SU-DHL-6 (cell line): ENCODE measurements at regions not wholly inside any gene's neighbourhood (a gene's known extent, or its start where the extent isn't known, plus 50 kb on each side); places are given as distances from the start of the nearest gene placed in this dataset.

Source experiments
- EZH2phosphoT487 ChIP-seq: fragments of 200-600 bp; sonication (generic), shearing (Covaris generic); conservative IDR thresholded peaks from 2 replicates; pipeline ENCODE4 v1.6.1; 2018; ENCODE audit warnings: mild to moderate bottlenecking, antibody characterized with exemption, low read length, moderate library complexity, mixed read lengths
- TF ChIP-seq, protein P1 (sequence below): fragments of 200-600 bp; sonication (generic); IDR thresholded peaks from one replicate; pipeline ENCODE4 v1.5.1; 2017; ENCODE audit warnings: antibody characterized with exemption, mild to moderate bottlenecking, low read length, moderate library complexity; ENCODE audit not compliant: insufficient read depth, poor library complexity, severe bottlenecking

GRCh38 chr4:171353535-171353934 lies 459.7 kb upstream of the GALNTL6 start:
- TF ChIP-seq, protein P1, sequence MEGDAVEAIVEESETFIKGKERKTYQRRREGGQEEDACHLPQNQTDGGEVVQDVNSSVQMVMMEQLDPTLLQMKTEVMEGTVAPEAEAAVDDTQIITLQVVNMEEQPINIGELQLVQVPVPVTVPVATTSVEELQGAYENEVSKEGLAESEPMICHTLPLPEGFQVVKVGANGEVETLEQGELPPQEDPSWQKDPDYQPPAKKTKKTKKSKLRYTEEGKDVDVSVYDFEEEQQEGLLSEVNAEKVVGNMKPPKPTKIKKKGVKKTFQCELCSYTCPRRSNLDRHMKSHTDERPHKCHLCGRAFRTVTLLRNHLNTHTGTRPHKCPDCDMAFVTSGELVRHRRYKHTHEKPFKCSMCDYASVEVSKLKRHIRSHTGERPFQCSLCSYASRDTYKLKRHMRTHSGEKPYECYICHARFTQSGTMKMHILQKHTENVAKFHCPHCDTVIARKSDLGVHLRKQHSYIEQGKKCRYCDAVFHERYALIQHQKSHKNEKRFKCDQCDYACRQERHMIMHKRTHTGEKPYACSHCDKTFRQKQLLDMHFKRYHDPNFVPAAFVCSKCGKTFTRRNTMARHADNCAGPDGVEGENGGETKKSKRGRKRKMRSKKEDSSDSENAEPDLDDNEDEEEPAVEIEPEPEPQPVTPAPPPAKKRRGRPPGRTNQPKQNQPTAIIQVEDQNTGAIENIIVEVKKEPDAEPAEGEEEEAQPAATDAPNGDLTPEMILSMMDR, result no peak
- no peak for TF ChIP-seq EZH2phosphoT487
